ENCODE measurements at regions not wholly inside any gene's neighbourhood (a gene's known extent, or its start where the extent isn't known, plus 50 kb on each side); places are given as distances from the start of the nearest gene placed in this dataset.
"Not testable (repeated sequence)": the region's sequence is repeated elsewhere in the genome, so short reads cannot be mapped to it uniquely, and the experiment has no call there.

- H3K4me3 ChIP-seq (ENCODE audit: low read depth, low read length); DNase-seq (ENCODE audit: low read depth): not testable (repeated sequence)
Measured at GRCh38 chr21:13969002-13969401, 241.8 kb downstream of the LIPI start.

GRCh38 chr21:13963259-13963658 lies 247.5 kb downstream of the LIPI start:
- H3K4me3 ChIP-seq (ENCODE audit: low read depth, low read length); DNase-seq (ENCODE audit: low read depth): not testable (repeated sequence)

GRCh38 chr21:13937236-13937635 lies 273.5 kb downstream of the LIPI start:
- no peak for DNase-seq (ENCODE audit: low read depth)
- H3K4me3 ChIP-seq (ENCODE audit: low read depth, low read length): no peak overlapping the region
- no peak for TF ChIP-seq CTCF (IDR thresholded peaks at IDR 0.05; ENCODE audit: insufficient read depth, low read depth, low read length)

GRCh38 chr21:13936033-13936937 lies 274.5 kb downstream of the LIPI start:
- not testable (repeated sequence) for H3K4me3 ChIP-seq (ENCODE audit: low read depth, low read length); DNase-seq (ENCODE audit: low read depth)

- not testable (repeated sequence) for DNase-seq (ENCODE audit: low read depth); H3K4me3 ChIP-seq (ENCODE audit: low read depth, low read length)
Measured at GRCh38 chr21:13935396-13936032, 275.2 kb downstream of the LIPI start.

GRCh38 chr21:13934887-13935342 lies 275.8 kb downstream of the LIPI start:
- not testable (repeated sequence) for H3K4me3 ChIP-seq (ENCODE audit: low read depth, low read length)

GRCh38 chr21:13923175-13923574 lies 287.6 kb downstream of the LIPI start:
- H3K4me3 ChIP-seq (ENCODE audit: low read depth, low read length); DNase-seq (ENCODE audit: low read depth): not testable (repeated sequence)

More at GRCh38 chr21:13934887-13935342, 275.8 kb downstream of the LIPI start:
- not testable (repeated sequence) for DNase-seq (ENCODE audit: low read depth)

GRCh38 chr21:13921455-13921854 lies 289.3 kb downstream of the LIPI start:
- not testable (repeated sequence) for H3K4me3 ChIP-seq (ENCODE audit: low read depth, low read length); DNase-seq (ENCODE audit: low read depth)

GRCh38 chr21:13907385-13907784 lies 297.8 kb downstream of the POTED start:
- DNase-seq (ENCODE audit: low read depth); H3K4me3 ChIP-seq (ENCODE audit: low read depth, low read length): not testable (repeated sequence)

GRCh38 chr21:13896596-13897247 lies 287.1 kb downstream of the POTED start:
- H3K4me3 ChIP-seq (ENCODE audit: low read depth, low read length); DNase-seq (ENCODE audit: low read depth): not testable (repeated sequence)

GRCh38 chr21:13893617-13894016 lies 284.0 kb downstream of the POTED start:
- not testable (repeated sequence) for H3K4me3 ChIP-seq (ENCODE audit: low read depth, low read length); DNase-seq (ENCODE audit: low read depth)

GRCh38 chr21:13893025-13893424 lies 283.4 kb downstream of the POTED start:
- DNase-seq (ENCODE audit: low read depth): not testable (repeated sequence)

GRCh38 chr21:13892146-13892751 lies 282.7 kb downstream of the POTED start:
- not testable (repeated sequence) for DNase-seq (ENCODE audit: low read depth); H3K4me3 ChIP-seq (ENCODE audit: low read depth, low read length)

More at GRCh38 chr21:13893025-13893424, 283.4 kb downstream of the POTED start:
- H3K4me3 ChIP-seq (ENCODE audit: low read depth, low read length): not testable (repeated sequence)

GRCh38 chr21:13889176-13889575 lies 279.6 kb downstream of the POTED start:
- H3K4me3 ChIP-seq (ENCODE audit: low read depth, low read length); DNase-seq (ENCODE audit: low read depth): not testable (repeated sequence)

GRCh38 chr21:13883641-13884395 lies 274.2 kb downstream of the POTED start:
- DNase-seq (ENCODE audit: low read depth); H3K4me3 ChIP-seq (ENCODE audit: low read depth, low read length): not testable (repeated sequence)

GRCh38 chr21:13877503-13877902 lies 267.9 kb downstream of the POTED start:
- not testable (repeated sequence) for H3K4me3 ChIP-seq (ENCODE audit: low read depth, low read length); DNase-seq (ENCODE audit: low read depth)

GRCh38 chr21:13876999-13877398 lies 267.4 kb downstream of the POTED start:
- not testable (repeated sequence) for DNase-seq (ENCODE audit: low read depth); H3K4me3 ChIP-seq (ENCODE audit: low read depth, low read length)

Data from fibroblast of villous mesenchyme (primary cell).